Ovary (tissue), 7 donors: ENCODE measurements at regions not wholly inside any gene's neighbourhood (a gene's known extent, or its start where the extent isn't known, plus 50 kb on each side); places are given as distances from the start of the nearest gene placed in this dataset.

Experiments
- DNase-seq, 5 donors: peaks; one replicate each; pipeline ENCODE4 v3.0.0-alpha.2; 2019 to 2020
- H3K27ac ChIP-seq, 2 donors: fragments of 200-600 bp; one replicate each; pipeline versions ENCODE4 v1.5.1 to v1.8.0; 2019 to 2022
- H3K27me3 ChIP-seq: fragments of 200-600 bp; one replicate; pipeline ENCODE4 v1.8.0; 2022
- H3K36me3 ChIP-seq: fragments of 200-600 bp; sonication (generic); one replicate; pipeline ENCODE4 v1.5.1; 2019
- H3K4me1 ChIP-seq: one replicate; pipeline ENCODE4 v1.8.1; 2013; ENCODE audit warnings: mild to moderate bottlenecking, moderate library complexity; ENCODE audit not compliant: insufficient read depth
- H3K4me3 ChIP-seq: fragments of 200-600 bp; sonication (generic); one replicate; pipeline ENCODE4 v1.5.1; 2017
- H3K9me3 ChIP-seq, 2 donors: fragments of 200-600 bp in 1 of 2; sonication (generic) in 1 of 2; one replicate each; pipeline versions ENCODE4 v1.5.1 to v1.8.1; 2013 to 2019; ENCODE audit warnings: mild to moderate bottlenecking in 1 of 2, moderate library complexity in 1 of 2
- CTCF ChIP-seq, 3 donors: fragments of 450-650 bp in 2 of 3; fragments of 200-600 bp in 1 of 3; IDR thresholded peaks; one replicate each; pipeline versions ENCODE4 v1.5.1 to v1.8.0; 2016 to 2022; ENCODE audit warnings: antibody characterized with exemption in 3 of 3, mild to moderate bottlenecking in 1 of 3
- EP300 ChIP-seq: sonication (generic); formaldehyde crosslinking; IDR thresholded peaks from one replicate; pipeline ENCODE4 v1.6.1; 2017; ENCODE audit warnings: antibody characterized with exemption
- POLR2A ChIP-seq: fragments of 450-650 bp; IDR thresholded peaks from one replicate; pipeline ENCODE4 v1.6.1; 2017; ENCODE audit warnings: antibody characterized with exemption, mild to moderate bottlenecking, moderate library complexity
- WGBS, 3 donors: extraction: QIAGEN DNeasy Blood & Tissue Kit in 1 of 3; methylation state at CpG; one replicate each; pipeline versions ENCODE4 v1.1.5 to v1.1.7; 2013 to 2017; 5-methylcytosine and 5-hydroxymethylcytosine counted together
- intact Hi-C, 4 donors: fragments of 100-400 bp; cut with DNase I; formaldehyde crosslinking; loops; one replicate each; pipeline versions ENCODE4 v1.11.0 to v1.15.1; 2022 to 2023
- donor health status: DM: no; HTN: no; CAD: no; lungs with moderate emphysema.
- donor health status: DM: no; HTN: no; CAD: no.
- donor health status: Bipolar disorder and iron deficiency.
- donor health status: DM: no; HTN: no; CAD: no.
- donor health status: DM: yes; HTN: yes; CAD: no.

GRCh38 chr18:1624612-1625011 lies 719.9 kb downstream of the ADCYAP1 start:
- 53 to 81% (median 72%) methylated on average over 2 of the region's 2 CpGs for WGBS, 3 donors
- H3K36me3 ChIP-seq = no peaks in the 10 kb centered on the region
- intact Hi-C loops = no loop called here
- H3K27me3 ChIP-seq = no peaks in the 10 kb centered on the region
- no peak for DNase-seq
- no peak overlapping the region for H3K27ac ChIP-seq
- H3K4me3 ChIP-seq = no peak overlapping the region
- H3K9me3 ChIP-seq = no peaks in the 10 kb centered on the region
- H3K4me1 ChIP-seq = no peaks in the 10 kb centered on the region
- TF ChIP-seq POLR2A = no peak
- TF ChIP-seq EP300 = no peak
- no peak for TF ChIP-seq CTCF (IDR thresholded peaks at IDR 0.05)

GRCh38 chr18:1627494-1627893 lies 722.8 kb downstream of the ADCYAP1 start:
- H3K27ac ChIP-seq = no peak overlapping the region
- H3K27me3 ChIP-seq = no peaks in the 10 kb centered on the region
- 51 to 69% (median 58%) methylated on average over 1 of the region's 1 CpG for WGBS, 3 donors
- no peaks in the 10 kb centered on the region for H3K4me1 ChIP-seq
- TF ChIP-seq CTCF (IDR thresholded peaks at IDR 0.05) = no peak
- TF ChIP-seq POLR2A = no peak
- TF ChIP-seq EP300 = no peak
- DNase-seq = no peak
- no peak overlapping the region for H3K4me3 ChIP-seq
- no peaks in the 10 kb centered on the region for H3K36me3 ChIP-seq
- intact Hi-C loops = no loop called here
- no peaks in the 10 kb centered on the region for H3K9me3 ChIP-seq

- no peak overlapping the region for H3K27ac ChIP-seq
- H3K9me3 ChIP-seq = no peaks in the 10 kb centered on the region
- H3K27me3 ChIP-seq = no peaks in the 10 kb centered on the region
- H3K4me3 ChIP-seq = no peak overlapping the region
- DNase-seq = no peak
- H3K4me1 ChIP-seq = no peaks in the 10 kb centered on the region
- TF ChIP-seq CTCF (IDR thresholded peaks at IDR 0.05) (no peak), POLR2A (no peak), EP300 (no peak)
- H3K36me3 ChIP-seq = no peaks in the 10 kb centered on the region
- intact Hi-C loops = no loop called here
- 31 to 61% (median 50%) methylated on average over 2 of the region's 2 CpGs for WGBS, 3 donors
Measured at GRCh38 chr18:1648712-1649111, 744.0 kb downstream of the ADCYAP1 start.

- Histone ChIP-seq H3K9me3 (no peaks in the 10 kb centered on the region), H3K27ac (no peak overlapping the region), H3K27me3 (no peaks in the 10 kb centered on the region), H3K4me3 (no peak overlapping the region), H3K36me3 (no peaks in the 10 kb centered on the region), H3K4me1 (no peaks in the 10 kb centered on the region)
- WGBS, 3 donors = 78 to 88% (median 83%) methylated on average over 2 of the region's 2 CpGs
- no peak for TF ChIP-seq POLR2A
- TF ChIP-seq CTCF (IDR thresholded peaks at IDR 0.05) = no peak
- no peak for TF ChIP-seq EP300
- intact Hi-C loops = no loop called here
- DNase-seq = no peak
Measured at GRCh38 chr18:1652018-1652417, 747.3 kb downstream of the ADCYAP1 start.

GRCh38 chr18:1653873-1654272 lies 749.2 kb downstream of the ADCYAP1 start:
- Histone ChIP-seq H3K36me3 (no peaks in the 10 kb centered on the region), H3K9me3 (no peaks in the 10 kb centered on the region), H3K27ac (no peak overlapping the region), H3K4me3 (no peak overlapping the region), H3K4me1 (no peaks in the 10 kb centered on the region), H3K27me3 (no peaks in the 10 kb centered on the region)
- 83 to 88% (median 83%) methylated on average over 4 of the region's 4 CpGs for WGBS, 3 donors
- DNase-seq = no peak
- intact Hi-C loops = no loop called here
- TF ChIP-seq EP300 (no peak), POLR2A (no peak), CTCF (IDR thresholded peaks at IDR 0.05) (no peak)
